ENCODE measurements at regions not wholly inside any gene's neighbourhood (a gene's known extent, or its start where the extent isn't known, plus 50 kb on each side); places are given as distances from the start of the nearest gene placed in this dataset.

- TF ChIP-seq CTCF (conservative IDR thresholded peaks at IDR 0.05; ENCODE audit: low read length) (no peak), EZH2phosphoT487 (IDR thresholded peaks at IDR 0.05; ENCODE audit: borderline replicate concordance) (no peak)
Observed at GRCh38 chr7:97450516-97450915, 281.4 kb upstream of the TAC1 start.
